Mesendoderm (in vitro differentiated cells): ENCODE measurements at regions not wholly inside any gene's neighbourhood (a gene's known extent, or its start where the extent isn't known, plus 50 kb on each side); places are given as distances from the start of the nearest gene placed in this dataset.

Experiments
- DNase-seq: peaks from one replicate; pipeline ENCODE4 v3.0.0; 2013
- H2AK5ac ChIP-seq: 2 replicates; pipeline ENCODE4 v1.6.1; 2013; ENCODE audit warnings: low read length, inconsistent platforms
- H2BK120ac ChIP-seq: 2 replicates; pipeline ENCODE4 v1.6.1; 2013; ENCODE audit warnings: low read depth, mild to moderate bottlenecking, low read length, moderate library complexity, mixed read lengths
- H2BK15ac ChIP-seq: replicated peaks from 2 replicates; pipeline ENCODE4 v1.6.1; 2013; ENCODE audit warnings: low read depth, mild to moderate bottlenecking, moderate library complexity
- H2BK5ac ChIP-seq: 2 replicates; pipeline ENCODE4 v1.6.1; 2013; ENCODE audit warnings: low read length, inconsistent platforms
- H3K18ac ChIP-seq: 2 replicates; pipeline ENCODE4 v1.6.1; 2013; ENCODE audit warnings: mild to moderate bottlenecking, low read length, mixed read lengths
- H3K23ac ChIP-seq: one replicate; pipeline ENCODE4 v1.6.1; 2013; ENCODE audit warnings: low read length
- H3K27ac ChIP-seq: 2 replicates; pipeline ENCODE4 v1.5.1; 2013; ENCODE audit warnings: low read depth, mild to moderate bottlenecking, inconsistent platforms, low read length, moderate library complexity
- H3K27me3 ChIP-seq: 2 replicates; pipeline ENCODE4 v1.6.1; 2013; ENCODE audit warnings: low read length, control low read depth, mild to moderate bottlenecking, inconsistent platforms; ENCODE audit not compliant: insufficient read depth, poor library complexity
- H3K36me3 ChIP-seq: 2 replicates; pipeline ENCODE4 v1.6.1; 2013; ENCODE audit warnings: low read length, inconsistent platforms; ENCODE audit not compliant: control insufficient read depth, insufficient read depth
- H3K4ac ChIP-seq: one replicate; pipeline ENCODE4 v1.6.1; 2013; ENCODE audit warnings: low read depth, mild to moderate bottlenecking, low read length, moderate library complexity
- H3K4me1 ChIP-seq: 2 replicates; pipeline ENCODE4 v1.6.1; 2013; ENCODE audit warnings: low read depth, low read length, inconsistent platforms; ENCODE audit not compliant: control insufficient read depth
- H3K4me2 ChIP-seq: 2 replicates; pipeline ENCODE4 v1.6.1; 2013; ENCODE audit warnings: low read length
- H3K4me3 ChIP-seq: 2 replicates; pipeline ENCODE4 v1.5.1; 2013; ENCODE audit warnings: mild to moderate bottlenecking, low read length
- H3K56ac ChIP-seq: one replicate; pipeline ENCODE4 v1.6.1; 2013; ENCODE audit warnings: low read length
- H3K79me1 ChIP-seq: 2 replicates; pipeline ENCODE4 v1.6.1; 2013; ENCODE audit warnings: low read length, inconsistent platforms
- H3K79me2 ChIP-seq: 2 replicates; pipeline ENCODE4 v1.6.1; 2013; ENCODE audit warnings: mild to moderate bottlenecking, low read length; ENCODE audit not compliant: control insufficient read depth, insufficient read depth
- H3K9ac ChIP-seq: 2 replicates; pipeline ENCODE4 v1.6.1; 2013; ENCODE audit warnings: low read length, inconsistent platforms
- H4K5ac ChIP-seq: one replicate; pipeline ENCODE4 v1.6.1; 2013; ENCODE audit warnings: low read length
- H4K8ac ChIP-seq: one replicate; pipeline ENCODE4 v1.6.1; 2013; ENCODE audit warnings: low read depth, mild to moderate bottlenecking, control low read depth, low read length, moderate library complexity
- WGBS: extraction: QIAGEN DNeasy Blood & Tissue Kit; methylation state at CpG from one replicate; pipeline ENCODE4 v1.1.7; 2013; ENCODE audit warnings: low lambda C conversion rate, missing lambda C conversion rate; ENCODE audit not compliant: insufficient coverage; ENCODE audit errors: extremely low coverage; 5-methylcytosine and 5-hydroxymethylcytosine counted together

DNA sequence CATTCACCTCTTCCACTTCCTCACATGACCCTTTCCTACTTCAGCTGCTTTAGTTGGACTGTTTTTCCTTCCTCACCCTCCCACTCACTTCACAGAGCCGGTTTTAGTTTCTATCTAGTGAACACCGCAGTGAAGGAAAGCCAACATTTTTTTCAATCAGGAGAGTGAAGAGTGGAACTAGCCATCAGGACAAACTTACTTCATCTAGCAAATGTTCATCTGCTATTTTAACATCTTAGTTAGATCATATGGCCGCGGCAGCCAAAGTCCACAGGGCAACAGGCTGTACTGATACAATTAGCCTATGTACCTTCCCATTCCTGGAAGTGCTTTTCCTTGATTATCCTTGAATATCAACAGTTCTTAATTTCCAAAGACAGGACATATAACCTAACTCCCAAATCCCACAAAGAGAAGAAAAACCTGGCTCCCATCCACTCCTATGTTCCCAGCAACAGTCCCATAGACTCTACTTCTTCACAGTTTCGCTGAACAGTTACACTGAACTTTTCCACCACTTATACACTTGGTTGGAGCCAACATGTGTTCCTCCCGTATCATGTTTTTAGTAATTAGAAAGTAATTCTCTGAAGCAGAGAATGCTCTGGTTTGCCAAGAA, 456.2 kb upstream of the THBS1 start:
- Histone ChIP-seq H3K27me3 (no peaks in the 10 kb centered on the region), H3K18ac (no peak overlapping the region), H3K4me3 (no peak overlapping the region), H2BK120ac (no peak overlapping the region), H3K23ac (no peak overlapping the region), H2AK5ac (no peak overlapping the region), H4K5ac (no peak overlapping the region), H3K79me2 (no peaks in the 10 kb centered on the region), H3K4ac (no peak overlapping the region), H3K56ac (no peak overlapping the region), H3K4me2 (no peak overlapping the region), H3K9ac (no peak overlapping the region), H4K8ac (no peak overlapping the region), H2BK5ac (no peak overlapping the region), H3K79me1 (no peaks in the 10 kb centered on the region), H3K4me1 (no peaks in the 10 kb centered on the region), H3K27ac (no peak overlapping the region), H3K36me3 (no peaks in the 10 kb centered on the region), H2BK15ac (no peak overlapping the region)
- WGBS: no CpG with 5 or more reads among the region's 6 CpGs
- no peak for DNase-seq

DNA sequence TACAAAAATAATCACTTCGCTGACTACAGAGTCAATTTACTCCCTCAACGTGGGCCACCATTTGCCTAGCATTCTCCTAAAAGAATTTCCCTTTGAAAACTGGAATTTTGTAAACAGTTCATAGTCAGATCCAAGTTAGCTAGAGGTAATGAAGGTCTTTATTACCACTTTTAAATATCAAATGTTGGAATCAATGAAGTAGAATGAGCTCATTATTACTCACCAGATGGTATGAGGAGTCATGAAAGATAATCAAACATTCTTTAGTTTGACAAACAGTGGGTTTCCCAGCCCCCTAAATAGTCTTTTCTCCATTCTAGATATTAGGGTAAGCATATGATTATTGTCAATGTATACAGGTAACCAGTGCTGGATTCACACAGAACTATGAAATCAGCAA, 455.7 kb upstream of the THBS1 start:
- Histone ChIP-seq H4K5ac (no peak overlapping the region), H3K4me2 (no peak overlapping the region), H4K8ac (no peak overlapping the region), H3K4me3 (no peak overlapping the region), H3K36me3 (no peaks in the 10 kb centered on the region), H3K9ac (no peak overlapping the region), H3K79me1 (no peaks in the 10 kb centered on the region), H3K23ac (no peak overlapping the region), H3K56ac (no peak overlapping the region), H3K18ac (no peak overlapping the region), H3K27me3 (no peaks in the 10 kb centered on the region), H2BK120ac (no peak overlapping the region), H3K27ac (no peak overlapping the region), H2AK5ac (no peak overlapping the region), H2BK5ac (no peak overlapping the region), H3K4me1 (no peaks in the 10 kb centered on the region), H3K4ac (no peak overlapping the region), H2BK15ac (no peak overlapping the region), H3K79me2 (no peaks in the 10 kb centered on the region)
- DNase-seq: no peak
- WGBS: no CpG with 5 or more reads among the region's 2 CpGs

DNA sequence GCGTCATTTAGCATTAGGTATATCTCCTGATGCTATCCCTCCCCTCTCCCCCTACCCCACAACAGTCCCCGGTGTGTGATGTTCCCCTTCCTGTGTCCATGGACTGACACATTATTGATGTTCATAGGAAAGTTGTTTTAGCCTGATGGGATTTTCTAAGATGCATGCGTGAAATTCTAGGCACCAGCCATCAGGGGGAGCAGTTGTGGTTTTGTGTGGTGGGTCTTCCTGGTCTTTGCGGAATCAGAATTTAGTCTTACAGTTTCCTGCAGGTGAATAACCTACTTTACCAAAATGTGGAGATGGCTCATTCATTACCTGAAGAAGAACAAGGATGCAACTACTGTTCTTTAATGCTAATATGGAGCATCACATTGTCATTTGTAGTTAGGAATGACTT, 455.0 kb upstream of the THBS1 start:
- Histone ChIP-seq H2BK120ac (no peak overlapping the region), H3K4ac (no peak overlapping the region), H3K36me3 (no peaks in the 10 kb centered on the region), H3K4me1 (no peaks in the 10 kb centered on the region), H3K4me2 (no peak overlapping the region), H3K27me3 (no peaks in the 10 kb centered on the region), H4K8ac (no peak overlapping the region), H2BK15ac (no peak overlapping the region), H3K23ac (no peak overlapping the region), H4K5ac (no peak overlapping the region), H3K9ac (no peak overlapping the region), H2BK5ac (no peak overlapping the region), H3K27ac (no peak overlapping the region), H3K56ac (no peak overlapping the region), H2AK5ac (no peak overlapping the region), H3K4me3 (no peak overlapping the region), H3K79me2 (no peaks in the 10 kb centered on the region), H3K18ac (no peak overlapping the region), H3K79me1 (no peaks in the 10 kb centered on the region)
- no CpG with 5 or more reads among the region's 4 CpGs for WGBS
- peak; percentile 68 for DNase-seq

DNA sequence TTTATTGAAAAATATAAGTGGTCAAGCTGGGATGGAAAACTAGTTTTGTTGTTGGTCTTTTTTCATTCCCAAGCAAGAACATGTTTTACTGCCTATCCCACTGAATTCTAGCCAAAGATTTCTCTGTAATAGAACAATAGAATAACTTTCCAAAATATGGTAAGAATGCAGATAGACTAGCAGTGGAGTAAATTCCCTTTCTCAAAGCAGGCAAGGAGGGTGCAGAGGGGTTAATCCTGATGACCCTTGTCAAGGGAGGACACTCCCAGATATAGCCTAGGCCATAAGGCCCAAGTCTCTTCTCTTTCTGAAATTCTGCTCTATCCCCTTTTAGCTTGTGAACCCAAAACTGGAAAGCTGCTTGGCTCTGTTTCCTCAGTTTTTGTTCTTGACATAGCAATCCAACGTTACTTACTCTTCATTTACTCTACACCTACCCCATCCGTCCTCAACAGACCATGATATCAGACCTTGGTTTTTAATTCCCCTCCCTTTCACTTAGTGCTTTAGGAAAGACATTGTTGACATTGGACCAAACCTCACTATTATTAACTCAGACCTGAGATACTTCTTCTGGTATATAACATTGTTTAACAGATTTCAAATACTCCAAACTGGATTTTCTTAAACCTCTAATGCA, 453.6 kb upstream of the THBS1 start:
- Histone ChIP-seq H3K4ac (no peak overlapping the region), H3K79me2 (no peaks in the 10 kb centered on the region), H3K36me3 (no peaks in the 10 kb centered on the region), H3K4me2 (no peak overlapping the region), H3K23ac (no peak overlapping the region), H2BK15ac (no peak overlapping the region), H2BK120ac (no peak overlapping the region), H3K18ac (no peak overlapping the region), H3K4me1 (no peaks in the 10 kb centered on the region), H3K9ac (no peak overlapping the region), H4K5ac (no peak overlapping the region), H3K56ac (no peak overlapping the region), H3K79me1 (no peaks in the 10 kb centered on the region), H2AK5ac (no peak overlapping the region), H3K4me3 (no peak overlapping the region), H3K27ac (no peak overlapping the region), H4K8ac (no peak overlapping the region), H2BK5ac (no peak overlapping the region), H3K27me3 (no peaks in the 10 kb centered on the region)
- DNase-seq: no peak
- no CpG with 5 or more reads among the region's 2 CpGs for WGBS

DNA sequence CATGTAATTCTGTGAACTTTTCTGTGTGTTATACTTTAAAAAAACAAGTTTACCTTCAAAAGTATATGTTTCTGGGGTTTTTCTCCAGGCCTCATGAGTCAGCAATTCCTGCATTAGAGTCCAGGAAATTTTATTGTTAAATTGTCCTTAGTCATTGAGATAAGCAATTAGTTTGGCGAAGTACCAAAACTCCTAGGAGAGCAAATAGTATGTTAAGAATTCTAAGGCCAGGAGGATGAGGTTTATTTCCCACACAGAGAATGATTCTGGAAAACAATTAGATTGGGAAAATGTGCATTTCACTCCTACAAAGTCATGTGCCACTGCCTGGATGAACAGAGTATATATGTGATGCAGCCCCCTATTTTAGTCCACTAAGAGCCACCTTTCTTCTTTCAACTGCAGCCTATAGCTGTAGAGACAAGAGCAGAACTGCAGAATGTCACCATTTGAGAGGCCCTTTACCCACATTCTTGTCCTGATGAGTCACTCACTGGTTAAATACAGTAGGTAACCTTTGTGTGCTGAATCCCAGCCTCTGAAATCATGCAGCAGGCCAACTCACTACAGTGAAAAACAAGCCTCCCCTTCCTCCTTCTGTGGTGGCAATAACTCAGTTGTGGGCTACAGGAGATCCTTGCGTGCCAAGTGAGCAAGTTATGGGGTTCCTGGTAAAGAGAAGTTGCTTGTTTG, 452.8 kb upstream of the THBS1 start:
- Histone ChIP-seq H3K79me1 (no peaks in the 10 kb centered on the region), H3K4ac (no peak overlapping the region), H3K56ac (no peak overlapping the region), H3K23ac (no peak overlapping the region), H3K18ac (no peak overlapping the region), H3K27me3 (no peaks in the 10 kb centered on the region), H3K4me3 (no peak overlapping the region), H4K5ac (no peak overlapping the region), H4K8ac (no peak overlapping the region), H3K4me2 (no peak overlapping the region), H3K27ac (peak overlapping the region; percentile 13), H3K36me3 (no peaks in the 10 kb centered on the region), H2BK15ac (no peak overlapping the region), H3K9ac (no peak overlapping the region), H2BK120ac (no peak overlapping the region), H3K79me2 (no peaks in the 10 kb centered on the region), H2AK5ac (no peak overlapping the region), H3K4me1 (no peaks in the 10 kb centered on the region), H2BK5ac (no peak overlapping the region)
- no CpG with 5 or more reads among the region's 2 CpGs for WGBS
- DNase-seq: peak; percentile 92
